ACC112 (cell line): ENCODE measurements at regions not wholly inside any gene's neighbourhood (a gene's known extent, or its start where the extent isn't known, plus 50 kb on each side); places are given as distances from the start of the nearest gene placed in this dataset.
"Not testable (repeated sequence)": the region's sequence is repeated elsewhere in the genome, so short reads cannot be mapped to it uniquely, and the experiment has no call there.

Source experiments
- H2AFZ ChIP-seq: fragments of 200-600 bp; sonication (generic); one replicate; pipeline ENCODE4 v1.6.0; 2017; ENCODE audit warnings: antibody characterized with exemption, low read length; ENCODE audit not compliant: unreplicated experiment
- H3K27ac ChIP-seq: fragments of 200-600 bp; sonication (generic); 2 replicates; pipeline ENCODE4 v1.5.1; 2014; ENCODE audit warnings: low read depth, mild to moderate bottlenecking, antibody characterized with exemption, low read length, moderate library complexity
- H3K27me3 ChIP-seq: fragments of 200-600 bp; sonication (generic); 2 replicates; pipeline ENCODE4 v1.6.1; 2014; ENCODE audit warnings: mild to moderate bottlenecking, antibody characterized with exemption, low read length, moderate library complexity, mixed read lengths; ENCODE audit not compliant: insufficient read depth
- H3K36me3 ChIP-seq: fragments of 200-600 bp; sonication (generic); 2 replicates; pipeline ENCODE4 v1.6.1; 2016; ENCODE audit warnings: mild to moderate bottlenecking, antibody characterized with exemption, low read length, moderate library complexity, mixed read lengths; ENCODE audit not compliant: insufficient read depth
- H3K4me1 ChIP-seq: fragments of 200-600 bp; sonication (generic); one replicate; pipeline ENCODE4 v1.6.1; 2016; ENCODE audit warnings: low read length, mixed read lengths; ENCODE audit not compliant: insufficient read depth, unreplicated experiment, control insufficient read depth
- H3K4me3 ChIP-seq: fragments of 200-600 bp; sonication (generic); 2 replicates; pipeline ENCODE4 v1.5.1; 2014; ENCODE audit warnings: mild to moderate bottlenecking, low read depth, low read length
- H3K79me2 ChIP-seq: fragments of 200-600 bp; sonication (generic); one replicate; pipeline ENCODE4 v1.6.0; 2016; ENCODE audit warnings: low read length; ENCODE audit not compliant: control insufficient read depth, unreplicated experiment, insufficient read depth

GRCh38 chr15:91447991-91448644, 348.1 kb downstream of the SV2B start:
- no peaks in the 10 kb centered on the region for H3K27me3 ChIP-seq
- no peak overlapping the region for H2AFZ ChIP-seq
- no peaks in the 10 kb centered on the region for H3K4me1 ChIP-seq
- no peak overlapping the region for H3K27ac ChIP-seq
- H3K79me2 ChIP-seq = no peaks in the 10 kb centered on the region
- H3K36me3 ChIP-seq = no peaks in the 10 kb centered on the region
- H3K4me3 ChIP-seq = no peak overlapping the region

- H3K27ac ChIP-seq, H3K27me3 ChIP-seq, H3K79me2 ChIP-seq, H3K4me3 ChIP-seq, H3K4me1 ChIP-seq, H2AFZ ChIP-seq, H3K36me3 ChIP-seq: not testable (repeated sequence)
Measured at GRCh38 chr15:91453376-91453775, 353.3 kb downstream of the SV2B start.

GRCh38 chr15:91456251-91456718, 356.2 kb downstream of the SV2B start:
- no peak overlapping the region for H3K27ac ChIP-seq
- H2AFZ ChIP-seq = no peak overlapping the region
- no peaks in the 10 kb centered on the region for H3K4me1 ChIP-seq
- H3K36me3 ChIP-seq = no peaks in the 10 kb centered on the region
- no peaks in the 10 kb centered on the region for H3K27me3 ChIP-seq
- no peaks in the 10 kb centered on the region for H3K79me2 ChIP-seq
- no peak overlapping the region for H3K4me3 ChIP-seq

GRCh38 chr15:91456921-91457320, 356.9 kb downstream of the SV2B start:
- no peaks in the 10 kb centered on the region for H3K36me3 ChIP-seq
- H3K27me3 ChIP-seq = no peaks in the 10 kb centered on the region
- no peaks in the 10 kb centered on the region for H3K79me2 ChIP-seq
- H3K27ac ChIP-seq = no peak overlapping the region
- no peak overlapping the region for H3K4me3 ChIP-seq
- no peak overlapping the region for H2AFZ ChIP-seq
- no peaks in the 10 kb centered on the region for H3K4me1 ChIP-seq

GRCh38 chr15:91461377-91461776, 361.3 kb downstream of the SV2B start:
- no peak overlapping the region for H3K4me3 ChIP-seq
- no peaks in the 10 kb centered on the region for H3K36me3 ChIP-seq
- H3K27me3 ChIP-seq = no peaks in the 10 kb centered on the region
- H3K79me2 ChIP-seq = no peaks in the 10 kb centered on the region
- H3K27ac ChIP-seq = no peak overlapping the region
- H2AFZ ChIP-seq = no peak overlapping the region
- no peaks in the 10 kb centered on the region for H3K4me1 ChIP-seq

- Histone ChIP-seq H3K36me3 (no peaks in the 10 kb centered on the region), H3K79me2 (no peaks in the 10 kb centered on the region), H3K27me3 (no peaks in the 10 kb centered on the region), H3K27ac (no peak overlapping the region), H3K4me3 (no peak overlapping the region), H2AFZ (no peak overlapping the region), H3K4me1 (no peaks in the 10 kb centered on the region)
Measured at GRCh38 chr15:91465086-91465485, 365.0 kb downstream of the SV2B start.

GRCh38 chr15:91465696-91466095, 365.6 kb downstream of the SV2B start:
- no peaks in the 10 kb centered on the region for H3K27me3 ChIP-seq

GRCh38 chr15:91468871-91469580, 369.0 kb downstream of the SV2B start:
- Histone ChIP-seq H3K4me3 (no peak overlapping the region), H3K36me3 (no peaks in the 10 kb centered on the region), H3K4me1 (no peaks in the 10 kb centered on the region), H3K27me3 (no peaks in the 10 kb centered on the region), H3K27ac (no peak overlapping the region), H3K79me2 (no peaks in the 10 kb centered on the region), H2AFZ (no peak overlapping the region)

More at GRCh38 chr15:91465696-91466095, 365.6 kb downstream of the SV2B start:
- Histone ChIP-seq H2AFZ (no peak overlapping the region), H3K4me3 (no peak overlapping the region), H3K4me1 (no peaks in the 10 kb centered on the region), H3K27ac (no peak overlapping the region), H3K79me2 (no peaks in the 10 kb centered on the region), H3K36me3 (no peaks in the 10 kb centered on the region)

- H3K27me3 ChIP-seq = no peaks in the 10 kb centered on the region
- H3K36me3 ChIP-seq = no peaks in the 10 kb centered on the region
- no peak overlapping the region for H3K4me3 ChIP-seq
- no peaks in the 10 kb centered on the region for H3K4me1 ChIP-seq
- no peak overlapping the region for H3K27ac ChIP-seq
- no peaks in the 10 kb centered on the region for H3K79me2 ChIP-seq
- H2AFZ ChIP-seq = no peak overlapping the region
Measured at GRCh38 chr15:91469632-91470567, 369.8 kb downstream of the SV2B start.

- no peak overlapping the region for H3K4me3 ChIP-seq
- no peak overlapping the region for H2AFZ ChIP-seq
- no peaks in the 10 kb centered on the region for H3K4me1 ChIP-seq
- no peaks in the 10 kb centered on the region for H3K36me3 ChIP-seq
- no peak overlapping the region for H3K27ac ChIP-seq
- H3K27me3 ChIP-seq = no peaks in the 10 kb centered on the region
- H3K79me2 ChIP-seq = no peaks in the 10 kb centered on the region
Measured at GRCh38 chr15:91471468-91471867, 371.4 kb downstream of the SV2B start.
